ENCODE measurements at regions not wholly inside any gene's neighbourhood (a gene's known extent, or its start where the extent isn't known, plus 50 kb on each side); places are given as distances from the start of the nearest gene placed in this dataset.

DNA sequence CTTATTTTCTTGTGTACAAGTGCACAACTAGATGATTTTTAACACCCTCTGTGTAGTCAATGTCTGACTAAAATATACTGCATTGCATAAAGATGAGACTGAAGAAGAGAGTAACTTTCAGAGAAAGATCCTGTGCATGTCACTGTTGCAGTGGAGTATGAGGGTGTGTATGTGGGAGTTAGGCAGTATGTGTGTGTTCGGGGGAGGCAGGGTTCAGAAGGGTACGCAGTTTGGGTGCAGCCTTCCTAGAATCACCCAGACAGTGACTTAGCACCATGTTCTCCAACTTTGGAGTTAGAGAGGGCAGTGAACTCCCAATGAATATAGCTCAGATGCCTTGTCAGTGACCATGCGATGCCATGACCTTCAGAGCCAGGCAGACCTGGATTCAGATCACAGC lies 84.6 kb downstream of the LRATD1 start:
- in situ Hi-C loops (cut with MboI; ENCODE audit: low sequenced_read_pairs in 4 of 4) (no loop called here), intact Hi-C loops (cut with DNase I; ENCODE audit: low total_unique reads) (no loop called here)
- H3K27ac ChIP-seq: no peak overlapping the region
- no peaks in the 10 kb centered on the region for H3K9me3 ChIP-seq
- ATAC-seq: no peak
- H3K27me3 ChIP-seq: no peaks in the 10 kb centered on the region
- no peaks in the 10 kb centered on the region for H3K36me3 ChIP-seq
- no peak overlapping the region for H3K4me3 ChIP-seq
- H3K4me1 ChIP-seq: no peaks in the 10 kb centered on the region
- no peak for DNase-seq
- TF ChIP-seq CTCF (IDR thresholded peaks at IDR 0.05 in 4 of 5, conservative IDR thresholded peaks at IDR 0.05 in 1 of 5): no peak
- no peak for TF ChIP-seq POLR2A (IDR thresholded peaks at IDR 0.05)

- H3K4me1 ChIP-seq: no peaks in the 10 kb centered on the region
- H3K36me3 ChIP-seq: no peaks in the 10 kb centered on the region
- H3K4me3 ChIP-seq: no peak overlapping the region
- DNase-seq (no peak), ATAC-seq (no peak)
- no peaks in the 10 kb centered on the region for H3K9me3 ChIP-seq
- no peaks in the 10 kb centered on the region for H3K27me3 ChIP-seq
- H3K27ac ChIP-seq: no peak overlapping the region
- in situ Hi-C loops (cut with MboI; ENCODE audit: low sequenced_read_pairs in 4 of 4): no loop called here
- TF ChIP-seq POLR2A (IDR thresholded peaks at IDR 0.05) (no peak), CTCF (IDR thresholded peaks at IDR 0.05 in 4 of 5, conservative IDR thresholded peaks at IDR 0.05 in 1 of 5) (no peak)
- intact Hi-C loops (cut with DNase I; ENCODE audit: low total_unique reads): no loop called here
Observed at GRCh38 chr2:14720319-14720718, 87.8 kb downstream of the LRATD1 start.

DNA sequence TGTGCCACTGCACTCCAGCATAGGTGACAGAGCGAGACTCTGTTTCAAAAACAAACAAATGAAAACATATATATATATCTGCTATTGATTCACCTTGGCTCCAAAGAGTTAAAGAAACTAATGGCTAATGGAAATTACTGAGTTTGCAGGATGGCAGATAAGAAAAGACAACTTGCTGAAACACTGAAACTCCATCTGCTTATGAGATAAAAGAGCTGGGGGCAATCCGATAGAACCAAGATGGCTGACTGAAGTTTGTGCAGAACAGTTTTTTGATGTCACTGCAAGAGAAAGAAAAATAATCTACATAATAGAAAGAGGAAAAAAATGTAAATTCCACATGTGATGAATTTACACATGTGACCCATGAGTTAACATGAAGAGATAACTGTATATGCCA lies 88.2 kb downstream of the LRATD1 start:
- Histone ChIP-seq H3K27me3 (no peaks in the 10 kb centered on the region), H3K36me3 (no peaks in the 10 kb centered on the region), H3K4me1 (no peaks in the 10 kb centered on the region), H3K27ac (no peak overlapping the region), H3K4me3 (no peak overlapping the region), H3K9me3 (no peaks in the 10 kb centered on the region)
- ATAC-seq (no peak), DNase-seq (no peak)
- no peak for TF ChIP-seq CTCF (IDR thresholded peaks at IDR 0.05 in 4 of 5, conservative IDR thresholded peaks at IDR 0.05 in 1 of 5)
- no peak for TF ChIP-seq POLR2A (IDR thresholded peaks at IDR 0.05)
- in situ Hi-C loops (cut with MboI; ENCODE audit: low sequenced_read_pairs in 4 of 4): no loop called here
- intact Hi-C loops (cut with DNase I; ENCODE audit: low total_unique reads): no loop called here

- H3K4me1 ChIP-seq: no peaks in the 10 kb centered on the region
- in situ Hi-C loops (cut with MboI; ENCODE audit: low sequenced_read_pairs in 4 of 4): no loop called here
Observed at GRCh38 chr2:14722904-14723570, 90.5 kb downstream of the LRATD1 start.

More at GRCh38 chr2:14722904-14723570, 90.5 kb downstream of the LRATD1 start:
- no peak overlapping the region for H3K4me3 ChIP-seq
- H3K9me3 ChIP-seq: no peaks in the 10 kb centered on the region
- H3K36me3 ChIP-seq: no peaks in the 10 kb centered on the region
- no peak overlapping the region for H3K27ac ChIP-seq
- intact Hi-C loops (cut with DNase I; ENCODE audit: low total_unique reads): no loop called here
- no peak for DNase-seq
- TF ChIP-seq POLR2A (IDR thresholded peaks at IDR 0.05) (no peak), CTCF (IDR thresholded peaks at IDR 0.05 in 4 of 5, conservative IDR thresholded peaks at IDR 0.05 in 1 of 5) (no peak)
- no peak for ATAC-seq
- no peaks in the 10 kb centered on the region for H3K27me3 ChIP-seq

Data from gastrocnemius medialis (tissue), 4 donors.